Prostate gland (tissue), 2 donors: ENCODE measurements at regions not wholly inside any gene's neighbourhood (a gene's known extent, or its start where the extent isn't known, plus 50 kb on each side); places are given as distances from the start of the nearest gene placed in this dataset.

Experiments
- DNase-seq: peaks from one replicate; pipeline ENCODE4 v3.0.0-alpha.2; 2019; ENCODE audit warnings: low spot score
- H3K27ac ChIP-seq, 2 donors: fragments of 200-600 bp; sonication (generic); 2 replicates each; pipeline ENCODE4 v1.5.1; 2017 to 2019
- H3K27me3 ChIP-seq: fragments of 200-600 bp; sonication (generic); replicated peaks from 2 replicates; pipeline ENCODE4 v1.5.1; 2019; ENCODE audit not compliant: insufficient read depth
- H3K36me3 ChIP-seq, 2 donors: fragments of 200-600 bp; sonication (generic); 1 replicate in 1 of 2; 2 replicates in 1 of 2; pipeline versions ENCODE4 v1.5.1 to v1.8.1; 2017 to 2019
- H3K4me1 ChIP-seq: fragments of 200-600 bp; sonication (generic); replicated peaks from 2 replicates; pipeline ENCODE4 v1.5.1; 2019
- H3K4me3 ChIP-seq, 2 donors: fragments of 200-600 bp; sonication (generic); 2 replicates each; pipeline ENCODE4 v1.5.1; 2017 to 2019
- H3K9me3 ChIP-seq: fragments of 200-600 bp; sonication (generic); 2 replicates; pipeline ENCODE4 v1.5.1; 2017
- CTCF ChIP-seq, 4 experiments: fragments of 200-600 bp in 2 of 4; fragments of 450-650 bp in 2 of 4; sonication (generic) in 2 of 4; IDR thresholded peaks; 1 replicate in 3 of 4; 2 replicates in 1 of 4; pipeline ENCODE4 v1.5.1; 2016 to 2019; ENCODE audit warnings: antibody characterized with exemption in 4 of 4, mild to moderate bottlenecking in 2 of 4, moderate library complexity in 2 of 4
- POLR2A ChIP-seq: fragments of 450-650 bp; IDR thresholded peaks from one replicate; pipeline ENCODE4 v1.6.1; 2016; ENCODE audit warnings: antibody characterized with exemption, mild to moderate bottlenecking
- POLR2AphosphoS5 ChIP-seq: sonication (generic); formaldehyde crosslinking; IDR thresholded peaks from one replicate; pipeline ENCODE4 v1.6.1; 2017; ENCODE audit warnings: antibody characterized with exemption
- WGBS: methylation state at CpG from one replicate; pipeline ENCODE4 v1.1.5; 2018; 5-methylcytosine and 5-hydroxymethylcytosine counted together
- intact Hi-C: fragments of 100-400 bp; cut with DNase I; formaldehyde crosslinking; loops from one replicate; pipeline ENCODE4 v1.14.2; 2022

- Histone ChIP-seq H3K27me3 (no peaks in the 10 kb centered on the region), H3K27ac (no peak overlapping the region), H3K36me3 (no peaks in the 10 kb centered on the region), H3K4me3 (no peak overlapping the region), H3K9me3 (no peaks in the 10 kb centered on the region), H3K4me1 (no peaks in the 10 kb centered on the region)
- TF ChIP-seq POLR2AphosphoS5 = no peak
- TF ChIP-seq POLR2A = no peak
- no peak for TF ChIP-seq CTCF (IDR thresholded peaks at IDR 0.05)
- intact Hi-C loops = no loop called here
- 71% methylated on average over 3 of the region's 3 CpGs for WGBS
- no peak for DNase-seq
Measured at GRCh38 chr12:88775742-88776151, 195.5 kb upstream of the KITLG start.

- H3K27ac ChIP-seq = no peak overlapping the region
- TF ChIP-seq CTCF (IDR thresholded peaks at IDR 0.05) (no peak), POLR2A (no peak), POLR2AphosphoS5 (no peak)
- no peaks in the 10 kb centered on the region for H3K9me3 ChIP-seq
- 70% methylated on average over 1 of the region's 1 CpG for WGBS
- no peaks in the 10 kb centered on the region for H3K27me3 ChIP-seq
- no peaks in the 10 kb centered on the region for H3K36me3 ChIP-seq
- DNase-seq = no peak
- intact Hi-C loops = no loop called here
- H3K4me1 ChIP-seq = no peaks in the 10 kb centered on the region
- no peak overlapping the region for H3K4me3 ChIP-seq
Measured at GRCh38 chr12:88767699-88768098, 187.4 kb upstream of the KITLG start.

GRCh38 chr12:88764781-88765480 is 184.7 kb upstream of the KITLG start:
- Histone ChIP-seq H3K4me1 (no peaks in the 10 kb centered on the region), H3K27ac (no peak overlapping the region), H3K36me3 (no peaks in the 10 kb centered on the region), H3K27me3 (no peaks in the 10 kb centered on the region), H3K9me3 (no peaks in the 10 kb centered on the region), H3K4me3 (no peak overlapping the region)
- intact Hi-C loops = no loop called here
- no peak for TF ChIP-seq POLR2AphosphoS5
- TF ChIP-seq POLR2A = no peak
- TF ChIP-seq CTCF (IDR thresholded peaks at IDR 0.05) = no peak
- no peak for DNase-seq
- WGBS = 62% methylated on average over 3 of the region's 3 CpGs

- Histone ChIP-seq H3K4me1 (no peaks in the 10 kb centered on the region), H3K27ac (no peak overlapping the region), H3K27me3 (no peaks in the 10 kb centered on the region), H3K36me3 (no peaks in the 10 kb centered on the region), H3K9me3 (no peaks in the 10 kb centered on the region), H3K4me3 (no peak overlapping the region)
- DNase-seq = no peak
- intact Hi-C loops = no loop called here
- WGBS = 54% methylated on average over 1 of the region's 1 CpG
- TF ChIP-seq POLR2AphosphoS5 (no peak), POLR2A (no peak), CTCF (IDR thresholded peaks at IDR 0.05) (no peak)
Measured at GRCh38 chr12:88763536-88764100, 183.3 kb upstream of the KITLG start.

GRCh38 chr12:88758176-88758575 is 177.9 kb upstream of the KITLG start:
- TF ChIP-seq POLR2A (no peak), POLR2AphosphoS5 (no peak), CTCF (IDR thresholded peaks at IDR 0.05) (no peak)
- no peak for DNase-seq
- no peak overlapping the region for H3K4me3 ChIP-seq
- 83% methylated on average over 4 of the region's 4 CpGs for WGBS
- intact Hi-C loops = no loop called here
- H3K27me3 ChIP-seq = no peaks in the 10 kb centered on the region
- H3K4me1 ChIP-seq = no peaks in the 10 kb centered on the region
- H3K27ac ChIP-seq = no peak overlapping the region
- no peaks in the 10 kb centered on the region for H3K9me3 ChIP-seq
- no peaks in the 10 kb centered on the region for H3K36me3 ChIP-seq
